H1 (cell line): ENCODE measurements at regions not wholly inside any gene's neighbourhood (a gene's known extent, or its start where the extent isn't known, plus 50 kb on each side); places are given as distances from the start of the nearest gene placed in this dataset.

Experiments
- CTCF ChIA-PET: fragments of 300-600 bp; sonication (Branson Sonifier 250); formaldehyde crosslinking; loops from one replicate; lab custom pipeline; 2021; ENCODE audit not compliant: partially characterized antibody; lab: Charles Lee
- POLR2A ChIA-PET: fragments of 300-600 bp; sonication (Branson Sonifier 250); formaldehyde crosslinking; loops from one replicate; lab custom pipeline; 2021; ENCODE audit warnings: inconsistent platforms; ENCODE audit not compliant: partially characterized antibody; lab: Charles Lee
- DNase-seq, 2 experiments: peaks; one replicate each; pipeline versions ENCODE4 v3.0.0 to v3.0.0-alpha.2; 2010 to 2022; ENCODE audit warnings: low spot score in 2 of 2, low read depth in 1 of 2, mixed read lengths in 1 of 2
- FAIRE-seq: peaks from 2 replicates; lab custom pipeline; 2011; peaks lifted over from hg19 to GRCh38; lab: Jason Lieb, UNC
- H2AFZ ChIP-seq: 2 replicates; pipeline ENCODE4 v1.8.1; 2012; ENCODE audit warnings: low read length, inconsistent platforms
- H2AK5ac ChIP-seq: 2 replicates; pipeline ENCODE4 v1.6.1; 2013; ENCODE audit warnings: low read depth, low read length
- H2BK120ac ChIP-seq: replicated peaks from 2 replicates; pipeline ENCODE3; 2013; ENCODE audit warnings: low read depth, low read length, inconsistent platforms
- H2BK12ac ChIP-seq: 2 replicates; pipeline ENCODE4 v1.6.1; 2013; ENCODE audit warnings: low read depth, low read length
- H2BK15ac ChIP-seq: 2 replicates; pipeline ENCODE4 v1.6.1; 2013; ENCODE audit warnings: low read length
- H2BK20ac ChIP-seq: 2 replicates; pipeline ENCODE4 v1.6.1; 2013; ENCODE audit warnings: low read length
- H2BK5ac ChIP-seq: 2 replicates; pipeline ENCODE4 v1.6.1; 2013; ENCODE audit warnings: low read depth, low read length
- H3K14ac ChIP-seq: 2 replicates; pipeline ENCODE4 v1.6.1; 2013; ENCODE audit warnings: inconsistent platforms; ENCODE audit not compliant: insufficient read length
- H3K18ac ChIP-seq: 2 replicates; pipeline ENCODE4 v1.6.1; 2013; ENCODE audit warnings: low read length; ENCODE audit errors: extremely low read depth
- H3K23ac ChIP-seq: 2 replicates; pipeline ENCODE4 v1.6.1; 2013; ENCODE audit warnings: inconsistent platforms; ENCODE audit not compliant: insufficient read length
- H3K23me2 ChIP-seq: 2 replicates; pipeline ENCODE4 v1.6.1; 2013; ENCODE audit warnings: low read depth, low read length
- H3K27ac ChIP-seq: 2 replicates; pipeline ENCODE4 v1.6.1; 2011; ENCODE audit warnings: low read depth, low read length, inconsistent platforms
- H3K27me3 ChIP-seq, 4 experiments: replicated peaks in 1 of 4; 1 replicate in 1 of 4; 2 replicates in 3 of 4; pipeline versions ENCODE4 v1.6.1 to v1.8.1; 2011 to 2013; ENCODE audit warnings: low read length in 3 of 4, mild to moderate bottlenecking in 3 of 4, inconsistent platforms in 2 of 4, mixed read lengths in 2 of 4, moderate library complexity in 1 of 4; ENCODE audit not compliant: control insufficient read depth in 3 of 4, insufficient read depth in 3 of 4; ENCODE audit errors: extremely low read depth in 1 of 4
- H3K36me3 ChIP-seq, 4 experiments: 2 replicates each; pipeline versions ENCODE4 v1.6.1 to v1.8.1; 2011 to 2013; ENCODE audit warnings: mild to moderate bottlenecking in 4 of 4, low read length in 3 of 4, moderate library complexity in 2 of 4, control low read depth in 1 of 4, inconsistent platforms in 1 of 4; ENCODE audit not compliant: insufficient read depth in 4 of 4, control insufficient read depth in 2 of 4
- H3K4ac ChIP-seq: replicated peaks from 2 replicates; pipeline ENCODE3; 2013; ENCODE audit warnings: low read length, low read depth, mixed read lengths, inconsistent platforms; ENCODE audit not compliant: insufficient read length
- H3K4me1 ChIP-seq, 4 experiments: replicated peaks in 1 of 4; 1 replicate in 1 of 4; 2 replicates in 3 of 4; pipeline versions ENCODE4 v1.6.1 to v1.8.1; 2011 to 2013; ENCODE audit warnings: low read length in 3 of 4, inconsistent platforms in 2 of 4, mixed read lengths in 1 of 4; ENCODE audit not compliant: insufficient read depth in 4 of 4, control insufficient read depth in 3 of 4
- H3K4me2 ChIP-seq, 2 experiments: 2 replicates each; pipeline versions ENCODE4 v1.6.1 to v1.8.1; 2011 to 2013; ENCODE audit warnings: low read depth in 2 of 2, low read length in 2 of 2, control low read depth in 1 of 2, inconsistent platforms in 1 of 2, mild to moderate bottlenecking in 1 of 2; ENCODE audit not compliant: insufficient read depth in 1 of 2
- H3K4me3 ChIP-seq, 4 experiments: fragments of 200-600, 300-600 bp in 1 of 4; sonication (generic), shearing (Covaris generic), sonication (Bioruptor Twin) in 1 of 4; 2 replicates each; pipeline versions ENCODE4 v1.5.1 to v1.8.1; 2011 to 2016; ENCODE audit warnings: low read length in 4 of 4, low read depth in 3 of 4, control low read depth in 2 of 4, inconsistent platforms in 2 of 4, mild to moderate bottlenecking in 2 of 4, mixed read lengths in 1 of 4, moderate library complexity in 1 of 4; ENCODE audit not compliant: insufficient read depth in 2 of 4; ENCODE audit errors: extremely low read depth in 1 of 4
- H3K56ac ChIP-seq: replicated peaks from 2 replicates; pipeline ENCODE3; 2013; ENCODE audit warnings: low read depth, mild to moderate bottlenecking, mixed read lengths, low read length, inconsistent platforms; ENCODE audit not compliant: insufficient read length
- H3K79me1 ChIP-seq: 2 replicates; pipeline ENCODE4 v1.6.1; 2013; ENCODE audit warnings: low read depth, low read length, control low read depth
- H3K79me2 ChIP-seq, 2 experiments: 2 replicates each; pipeline versions ENCODE4 v1.6.1 to v1.8.1; 2012 to 2013; ENCODE audit warnings: low read length in 2 of 2, mild to moderate bottlenecking in 2 of 2, inconsistent platforms in 1 of 2; ENCODE audit not compliant: insufficient read depth in 2 of 2, control insufficient read depth in 1 of 2
- H3K9ac ChIP-seq, 4 experiments: replicated peaks in 1 of 4; 1 replicate in 1 of 4; 2 replicates in 3 of 4; pipeline versions ENCODE4 v1.6.1 to v1.8.1; 2011 to 2013; ENCODE audit warnings: low read depth in 3 of 4, low read length in 3 of 4, control low read depth in 2 of 4, mild to moderate bottlenecking in 2 of 4, moderate library complexity in 2 of 4, inconsistent platforms in 1 of 4; ENCODE audit errors: extremely low read depth in 1 of 4
- H3K9me3 ChIP-seq, 2 experiments: 2 replicates each; pipeline versions ENCODE4 v1.6.1 to v1.8.1; 2012 to 2013; ENCODE audit warnings: mild to moderate bottlenecking in 2 of 2, moderate library complexity in 2 of 2, control low read depth in 1 of 2, inconsistent platforms in 1 of 2, low read depth in 1 of 2, low read length in 1 of 2, mixed read lengths in 1 of 2; ENCODE audit not compliant: insufficient read depth in 2 of 2
- H4K20me1 ChIP-seq, 2 experiments: replicated peaks in 1 of 2; 2 replicates each; pipeline versions ENCODE3 to v1.8.1; 2011 to 2013; ENCODE audit warnings: inconsistent platforms in 2 of 2, low read length in 2 of 2, mild to moderate bottlenecking in 1 of 2; ENCODE audit not compliant: insufficient read depth in 2 of 2, control insufficient read depth in 1 of 2
- H4K5ac ChIP-seq: 2 replicates; pipeline ENCODE4 v1.6.1; 2013; ENCODE audit warnings: low read length, low read depth, mixed read lengths, inconsistent platforms; ENCODE audit not compliant: insufficient read length
- H4K8ac ChIP-seq: 2 replicates; pipeline ENCODE4 v1.8.0; 2013; ENCODE audit warnings: mild to moderate bottlenecking, moderate library complexity, low read length, inconsistent platforms; ENCODE audit not compliant: insufficient read depth; ENCODE audit errors: extremely low read depth
- H4K91ac ChIP-seq: replicated peaks from 2 replicates; pipeline ENCODE3; 2013; ENCODE audit warnings: low read length, mixed read lengths, inconsistent platforms; ENCODE audit not compliant: insufficient read length
- EZH2 ChIP-seq: fragments of 200-600 bp; sonication (generic); IDR thresholded peaks from 2 replicates; pipeline ENCODE4 v1.7.1; 2012; ENCODE audit warnings: low read depth, mild to moderate bottlenecking, moderate library complexity, low read length, inconsistent platforms; ENCODE audit not compliant: severe bottlenecking
- SIX5 ChIP-seq: IDR thresholded peaks from 2 replicates; pipeline ENCODE4 v1.6.1; 2011; ENCODE audit warnings: mild to moderate bottlenecking, low read depth, low read length
- WGBS, 2 experiments: shearing (Covaris generic) in 1 of 2; methylation state at CpG; one replicate each; pipeline versions ENCODE4 v1.1.6 to v1.1.7; 2013 to 2015; ENCODE audit warnings: low lambda C conversion rate in 2 of 2, mixed read lengths in 2 of 2, inconsistent platforms in 1 of 2, low coverage in 1 of 2, missing lambda C conversion rate in 1 of 2; ENCODE audit not compliant: insufficient replicate concordance in 2 of 2, insufficient coverage in 1 of 2, insufficient read length in 1 of 2; ENCODE audit errors: extremely low coverage in 1 of 2, missing lambda C conversion rate in 1 of 2; 5-methylcytosine and 5-hydroxymethylcytosine counted together

DNA sequence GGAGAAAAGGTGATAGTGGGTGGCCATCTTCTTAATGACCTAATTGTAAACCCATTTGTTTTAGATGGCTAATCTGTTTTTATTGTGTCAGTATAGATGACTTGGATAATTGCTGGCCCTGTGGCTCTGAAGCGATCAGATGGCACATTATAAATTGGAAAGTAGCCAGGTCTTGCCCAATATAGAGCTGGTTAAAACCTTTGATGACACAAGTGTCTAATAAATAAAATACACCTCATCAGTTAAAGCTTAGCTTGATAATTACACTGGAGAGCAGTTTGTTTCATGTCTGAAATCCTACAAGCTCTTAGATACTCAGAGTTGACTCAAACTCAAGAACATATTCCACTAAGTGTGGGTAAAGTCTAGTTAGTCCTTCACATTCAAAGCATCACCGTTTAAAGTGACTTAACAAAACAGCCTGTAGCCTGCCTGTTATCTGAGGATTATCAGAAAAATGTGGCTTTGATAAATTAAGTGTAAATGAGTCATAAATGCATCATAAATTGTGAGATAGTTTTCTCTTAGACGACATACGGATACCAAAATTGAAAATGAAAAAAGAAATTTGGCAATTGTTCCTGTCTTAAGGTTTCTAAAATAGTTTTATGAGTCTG lies 280.9 kb downstream of the LRIG3 start:
- Histone ChIP-seq H4K8ac (no peak overlapping the region), H2BK120ac (no peak overlapping the region), H3K18ac (no peak overlapping the region), H2BK15ac (no peak overlapping the region), H2BK12ac (no peak overlapping the region), H3K36me3 (no peaks in the 10 kb centered on the region), H4K20me1 (no peaks in the 10 kb centered on the region), H4K5ac (no peak overlapping the region), H2AK5ac (no peak overlapping the region), H3K23ac (no peak overlapping the region), H3K27ac (no peak overlapping the region), H3K4me1 (no peaks in the 10 kb centered on the region), H2AFZ (no peak overlapping the region), H3K14ac (no peak overlapping the region), H3K4me2 (no peak overlapping the region), H3K27me3 (no peaks in the 10 kb centered on the region), H2BK20ac (no peak overlapping the region), H3K4ac (no peak overlapping the region), H3K9ac (no peak overlapping the region), H4K91ac (no peak overlapping the region), H3K9me3 (no peaks in the 10 kb centered on the region), H3K23me2 (no peaks in the 10 kb centered on the region), H2BK5ac (no peak overlapping the region), H3K79me2 (no peaks in the 10 kb centered on the region), H3K4me3 (no peak overlapping the region), H3K79me1 (no peaks in the 10 kb centered on the region), H3K56ac (no peak overlapping the region)
- 93% methylated on average over 4 of the region's 4 CpGs; no CpG with 5 or more reads in 1 of the 2 experiments for WGBS, 2 experiments
- POLR2A ChIA-PET: no interaction called here
- CTCF ChIA-PET: interaction anchor here (1.7 to 2.1 kb wide), 2 partner anchors 10 to 511 kb away, joined by 3 to 6 read pairs; no protein-coding TSS in a partner anchor
- DNase-seq: no peak
- FAIRE-seq: no peak
- TF ChIP-seq SIX5: no peak
- TF ChIP-seq EZH2: no peak
